ENCODE measurements at regions not wholly inside any gene's neighbourhood (a gene's known extent, or its start where the extent isn't known, plus 50 kb on each side); places are given as distances from the start of the nearest gene placed in this dataset.
A peak's percentile ranks its signal among the peaks of the same experiment; 100 is the strongest.

DNA sequence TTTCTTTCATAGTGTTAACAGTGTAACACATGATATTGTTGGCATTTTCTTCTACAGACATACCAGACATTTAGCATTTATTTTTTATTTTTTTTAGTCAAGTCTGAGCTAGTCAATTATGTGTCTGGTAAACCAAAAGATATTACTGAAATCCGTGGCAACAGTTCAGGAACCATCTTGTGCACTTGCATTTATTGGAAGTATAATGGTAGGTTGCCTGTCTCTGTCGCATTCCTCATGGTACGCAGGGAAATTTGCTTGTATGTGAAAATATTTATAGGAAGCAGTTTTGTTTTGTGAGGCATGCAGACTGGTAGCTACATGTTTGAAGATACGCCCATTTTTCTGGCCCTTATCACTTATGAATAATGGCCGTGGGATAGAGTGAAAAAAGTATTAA, 186.1 kb upstream of the SLC38A2 start:
- Mint-ChIP-seq H3K27ac (ENCODE audit: unreplicated experiment) (peak overlapping the region; percentile 91), H3K36me3 (ENCODE audit: unreplicated experiment) (peaks cover 2% of the 10 kb centered on the region), H3K9me3 (ENCODE audit: unreplicated experiment) (peaks cover 6% of the 10 kb centered on the region), H3K27me3 (ENCODE audit: unreplicated experiment) (no peaks in the 10 kb centered on the region), H3K4me1 (ENCODE audit: unreplicated experiment) (peaks cover 79% of the 10 kb centered on the region), H3K4me3 (ENCODE audit: unreplicated experiment) (no peak overlapping the region)
- DNase-seq (ENCODE audit: extremely low spot score, unreplicated experiment) = no peak
- TF ChIP-seq, protein P1, sequence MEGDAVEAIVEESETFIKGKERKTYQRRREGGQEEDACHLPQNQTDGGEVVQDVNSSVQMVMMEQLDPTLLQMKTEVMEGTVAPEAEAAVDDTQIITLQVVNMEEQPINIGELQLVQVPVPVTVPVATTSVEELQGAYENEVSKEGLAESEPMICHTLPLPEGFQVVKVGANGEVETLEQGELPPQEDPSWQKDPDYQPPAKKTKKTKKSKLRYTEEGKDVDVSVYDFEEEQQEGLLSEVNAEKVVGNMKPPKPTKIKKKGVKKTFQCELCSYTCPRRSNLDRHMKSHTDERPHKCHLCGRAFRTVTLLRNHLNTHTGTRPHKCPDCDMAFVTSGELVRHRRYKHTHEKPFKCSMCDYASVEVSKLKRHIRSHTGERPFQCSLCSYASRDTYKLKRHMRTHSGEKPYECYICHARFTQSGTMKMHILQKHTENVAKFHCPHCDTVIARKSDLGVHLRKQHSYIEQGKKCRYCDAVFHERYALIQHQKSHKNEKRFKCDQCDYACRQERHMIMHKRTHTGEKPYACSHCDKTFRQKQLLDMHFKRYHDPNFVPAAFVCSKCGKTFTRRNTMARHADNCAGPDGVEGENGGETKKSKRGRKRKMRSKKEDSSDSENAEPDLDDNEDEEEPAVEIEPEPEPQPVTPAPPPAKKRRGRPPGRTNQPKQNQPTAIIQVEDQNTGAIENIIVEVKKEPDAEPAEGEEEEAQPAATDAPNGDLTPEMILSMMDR (IDR thresholded peaks at IDR 0.05) = no peak

DNA sequence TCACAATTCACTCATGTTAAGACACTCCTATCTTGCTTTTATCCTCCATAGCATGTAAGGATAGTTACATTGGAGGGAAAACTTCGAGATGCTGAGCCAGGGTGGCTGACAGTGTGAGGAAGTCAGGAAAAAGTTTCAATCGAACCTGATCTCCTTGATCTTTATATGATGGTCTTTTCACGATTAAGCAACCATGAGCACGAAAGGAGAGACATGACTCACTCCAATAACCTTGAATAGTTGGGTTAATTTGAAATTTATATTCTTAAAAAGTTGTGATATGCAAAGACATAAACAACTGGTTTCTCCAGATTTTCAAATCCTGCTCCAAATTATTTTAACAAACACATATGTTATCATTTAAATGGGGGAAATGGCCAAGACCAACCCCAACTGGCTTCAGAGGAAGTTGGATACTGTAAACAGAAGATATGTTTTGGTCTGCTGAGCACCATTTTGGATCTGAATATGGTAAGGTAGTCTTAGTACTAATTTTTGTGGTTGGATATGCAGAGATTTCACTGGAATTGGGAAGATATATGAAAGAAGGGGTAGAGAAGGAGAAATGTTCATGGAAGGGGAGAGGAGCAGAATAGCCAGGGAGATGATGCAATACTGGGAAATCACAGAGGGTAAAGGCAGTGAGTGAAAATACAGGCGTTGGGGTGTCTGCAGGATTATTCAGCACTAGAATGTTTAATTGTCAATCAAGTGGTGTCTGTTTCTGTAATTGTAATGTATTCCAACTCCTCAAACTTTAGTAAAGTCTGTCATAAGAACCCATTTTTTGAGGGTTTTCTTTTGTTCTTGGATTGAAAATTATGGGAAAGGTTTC, 185.2 kb upstream of the SLC38A2 start:
- Mint-ChIP-seq H3K36me3 (ENCODE audit: unreplicated experiment) (peaks cover 2% of the 10 kb centered on the region), H3K9me3 (ENCODE audit: unreplicated experiment) (peaks cover 6% of the 10 kb centered on the region), H3K27ac (ENCODE audit: unreplicated experiment) (peak overlapping the region; percentile 91), H3K4me3 (ENCODE audit: unreplicated experiment) (no peak overlapping the region), H3K4me1 (ENCODE audit: unreplicated experiment) (peaks cover 80% of the 10 kb centered on the region), H3K27me3 (ENCODE audit: unreplicated experiment) (no peaks in the 10 kb centered on the region)
- TF ChIP-seq, protein P1 (IDR thresholded peaks at IDR 0.05) = no peak
- DNase-seq (ENCODE audit: extremely low spot score, unreplicated experiment) = no peak

DNA sequence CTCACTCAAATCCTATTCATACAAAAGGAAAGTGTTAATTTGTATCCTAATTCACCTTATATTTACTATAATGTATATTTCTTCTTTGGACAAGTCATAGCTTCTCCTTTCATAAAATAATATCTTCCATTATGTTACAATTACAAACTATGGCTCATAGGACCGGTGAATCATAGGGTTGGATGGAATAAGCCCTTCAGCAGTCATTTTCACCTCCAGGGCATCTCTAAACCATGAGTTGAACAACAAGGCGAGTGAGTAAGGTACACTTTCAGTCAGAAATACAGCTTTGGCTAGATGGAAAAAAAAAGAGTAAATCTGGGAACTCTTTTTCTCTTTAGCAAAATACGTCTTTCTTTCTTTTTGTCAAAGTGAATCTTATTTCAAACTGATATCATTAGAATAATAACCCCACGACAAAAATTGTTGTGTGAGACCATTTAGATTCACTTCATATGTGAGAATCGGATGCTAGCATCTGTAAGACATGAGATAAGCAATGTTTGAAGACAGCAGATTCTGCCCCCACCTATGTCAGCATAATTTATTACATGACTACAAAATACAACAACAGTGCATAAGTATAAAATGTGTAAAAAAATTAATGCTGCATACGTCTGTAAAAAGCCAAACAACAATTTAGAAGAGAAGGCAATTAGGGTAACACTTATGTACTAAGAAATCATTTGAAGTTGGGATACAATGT, 184.4 kb upstream of the SLC38A2 start:
- DNase-seq (ENCODE audit: extremely low spot score, unreplicated experiment) = no peak
- TF ChIP-seq, protein P1 (IDR thresholded peaks at IDR 0.05) = no peak
- Mint-ChIP-seq H3K4me1 (ENCODE audit: unreplicated experiment) (peaks cover 78% of the 10 kb centered on the region), H3K4me3 (ENCODE audit: unreplicated experiment) (peak overlapping the region; percentile 26), H3K36me3 (ENCODE audit: unreplicated experiment) (peaks cover 2% of the 10 kb centered on the region), H3K27me3 (ENCODE audit: unreplicated experiment) (no peaks in the 10 kb centered on the region), H3K9me3 (ENCODE audit: unreplicated experiment) (peaks cover 6% of the 10 kb centered on the region), H3K27ac (ENCODE audit: unreplicated experiment) (peak overlapping the region; percentile 91)

GRCh38 chr12:46556105-46556559, 183.6 kb upstream of the SLC38A2 start:
- Mint-ChIP-seq H3K9me3 (ENCODE audit: unreplicated experiment) (peaks cover 6% of the 10 kb centered on the region), H3K4me1 (ENCODE audit: unreplicated experiment) (peaks cover 82% of the 10 kb centered on the region), H3K27me3 (ENCODE audit: unreplicated experiment) (no peaks in the 10 kb centered on the region), H3K4me3 (ENCODE audit: unreplicated experiment) (peak overlapping the region; percentile 5), H3K27ac (ENCODE audit: unreplicated experiment) (peak overlapping the region; percentile 96), H3K36me3 (ENCODE audit: unreplicated experiment) (peaks cover 2% of the 10 kb centered on the region)
- no peak for DNase-seq (ENCODE audit: extremely low spot score, unreplicated experiment)
- TF ChIP-seq, protein P1 (IDR thresholded peaks at IDR 0.05) = no peak

DNA sequence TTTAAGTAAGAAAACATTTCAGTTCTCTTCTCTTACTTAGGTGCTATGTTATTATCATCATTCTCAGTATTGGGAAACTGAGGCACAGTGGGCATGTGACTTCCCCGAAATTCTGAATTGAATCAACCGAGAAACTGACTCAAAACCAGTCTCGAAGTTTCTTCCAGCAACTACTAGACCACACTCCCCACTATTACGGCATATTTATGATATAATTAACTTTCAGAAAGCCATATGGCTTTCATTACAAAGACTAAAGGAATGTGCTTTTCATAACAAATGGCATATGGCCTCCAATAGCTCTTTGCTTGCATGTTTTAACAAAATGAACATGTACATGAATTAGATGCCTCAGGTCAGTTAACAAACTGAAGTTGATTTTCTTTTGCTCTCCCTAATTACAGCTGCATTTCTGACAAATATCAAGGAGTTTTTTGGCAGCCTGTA, 182.9 kb upstream of the SLC38A2 start:
- Mint-ChIP-seq H3K4me3 (ENCODE audit: unreplicated experiment) (peak overlapping the region; percentile 5), H3K9me3 (ENCODE audit: unreplicated experiment) (peaks cover 6% of the 10 kb centered on the region), H3K27me3 (ENCODE audit: unreplicated experiment) (no peaks in the 10 kb centered on the region), H3K36me3 (ENCODE audit: unreplicated experiment) (peaks cover 2% of the 10 kb centered on the region), H3K27ac (ENCODE audit: unreplicated experiment) (peak overlapping the region; percentile 96), H3K4me1 (ENCODE audit: unreplicated experiment) (peaks cover 85% of the 10 kb centered on the region)
- DNase-seq (ENCODE audit: extremely low spot score, unreplicated experiment) = no peak
- TF ChIP-seq, protein P1 (IDR thresholded peaks at IDR 0.05) = no peak
